HG03095 (cell line): ENCODE measurements at regions not wholly inside any gene's neighbourhood (a gene's known extent, or its start where the extent isn't known, plus 50 kb on each side); places are given as distances from the start of the nearest gene placed in this dataset.
"Not testable (repeated sequence)": the region's sequence is repeated elsewhere in the genome, so short reads cannot be mapped to it uniquely, and the experiment has no call there.

Experiments used
- ATAC-seq: cut with Tn5 transposase; IDR thresholded peaks from one replicate; pipeline ENCODE4 v1.9.1; 2021; ENCODE audit warnings: moderate library complexity; ENCODE audit not compliant: unreplicated experiment

- no peak for ATAC-seq
Observed at GRCh38 chr12:124159655-124160054, 135.2 kb upstream of the RFLNA start.

DNA sequence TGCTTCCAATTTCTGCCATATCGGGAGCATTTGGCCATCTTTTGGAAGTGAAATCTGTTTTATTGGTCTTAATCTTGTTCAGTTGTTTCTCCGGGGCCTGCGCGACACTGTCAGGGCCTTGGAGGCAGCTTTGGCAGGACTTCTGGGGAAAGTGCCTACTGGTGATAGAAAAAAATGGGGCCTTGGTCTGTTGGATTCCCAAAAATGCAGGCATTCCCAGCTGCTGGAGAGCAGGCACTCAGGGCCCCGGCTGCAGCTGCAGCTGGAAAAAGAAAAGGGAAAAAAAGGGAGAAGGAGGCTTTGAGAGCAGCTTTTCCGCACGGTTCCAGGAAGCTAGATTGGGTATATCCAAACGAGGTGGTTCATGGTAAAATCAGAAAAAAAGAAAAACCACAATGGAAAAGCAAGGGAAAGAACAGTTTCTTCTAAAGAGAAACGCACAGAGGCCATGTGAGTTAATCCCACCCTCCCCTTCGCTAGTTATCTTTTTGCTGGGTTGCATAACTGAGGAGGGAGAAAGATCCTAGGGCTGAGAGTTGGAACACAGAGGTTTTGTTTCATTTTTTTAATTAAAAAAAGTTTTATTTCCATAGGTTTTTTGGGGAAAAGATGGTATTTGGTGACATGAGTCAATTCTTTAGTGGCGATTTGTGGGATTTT is 134.7 kb upstream of the RFLNA start:
- ATAC-seq, result no peak

- not testable (repeated sequence) for ATAC-seq
Observed at GRCh38 chr12:124161402-124161801, 133.5 kb upstream of the RFLNA start.

GRCh38 chr12:124162151-124163110 is 132.5 kb upstream of the RFLNA start:
- ATAC-seq, result no peak

GRCh38 chr12:124165695-124166094 is 129.2 kb upstream of the RFLNA start:
- no peak for ATAC-seq

GRCh38 chr12:124167141-124167540 is 127.8 kb upstream of the RFLNA start:
- no peak for ATAC-seq

GRCh38 chr12:124168016-124168786 is 126.7 kb upstream of the RFLNA start:
- no peak for ATAC-seq

- no peak for ATAC-seq
Observed at GRCh38 chr12:124169577-124170284, 125.2 kb upstream of the RFLNA start.

DNA sequence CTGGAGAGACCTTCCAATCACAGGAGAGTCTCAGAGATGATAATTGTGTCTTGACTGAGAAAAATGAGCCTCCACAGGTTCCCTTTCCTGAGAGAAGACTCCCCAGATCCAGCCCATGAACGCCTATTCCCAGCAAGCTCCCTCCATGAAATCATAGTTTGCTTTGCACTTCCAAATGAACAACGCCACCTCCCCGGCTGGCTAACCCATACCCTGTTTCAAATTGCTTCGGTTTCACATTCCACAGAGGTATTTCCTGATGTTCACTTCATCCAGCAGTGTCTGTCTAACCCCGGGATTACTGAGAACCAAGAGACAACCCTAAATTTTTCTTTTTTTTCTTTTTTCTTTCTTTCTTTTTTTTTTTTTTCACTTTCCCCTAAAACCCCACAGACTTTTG is 124.1 kb upstream of the RFLNA start:
- ATAC-seq, result no peak

DNA sequence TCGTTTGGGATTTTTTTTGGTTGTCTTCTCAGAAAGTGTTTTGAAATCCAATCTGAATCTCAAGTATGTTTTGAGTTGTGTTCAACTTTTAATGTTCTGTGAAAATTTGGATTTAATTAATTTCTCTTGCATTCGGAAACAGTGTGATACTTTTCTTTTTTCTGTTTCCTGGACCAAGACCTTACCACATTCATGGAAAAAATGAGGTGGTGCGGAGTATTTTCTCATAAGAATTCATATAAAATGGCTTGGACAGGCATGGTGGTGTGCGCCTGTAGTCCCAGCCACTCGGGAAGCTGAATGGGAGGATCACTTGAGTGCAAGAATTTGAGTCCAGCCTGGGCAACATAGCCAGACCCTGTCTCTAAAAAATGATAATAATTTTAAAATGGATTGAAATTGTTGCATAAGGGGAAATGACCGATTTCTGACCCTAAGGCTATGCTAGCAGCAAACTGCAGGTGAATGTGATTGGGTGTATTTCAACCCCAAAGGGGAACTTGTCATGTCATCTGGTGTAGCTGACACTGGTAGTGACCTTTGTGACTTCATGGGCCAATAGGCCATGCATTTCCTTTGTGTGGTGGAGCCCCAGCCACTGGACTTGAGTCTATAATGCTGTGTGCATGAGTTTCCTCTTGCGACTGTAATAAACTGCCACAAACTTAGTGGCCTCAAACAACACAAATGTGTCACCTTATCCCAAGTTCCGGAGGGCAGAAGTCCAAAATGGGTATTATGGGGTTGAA is 123.5 kb upstream of the RFLNA start:
- no peak for ATAC-seq

GRCh38 chr12:124172636-124173035 is 122.3 kb upstream of the RFLNA start:
- ATAC-seq, result no peak

DNA sequence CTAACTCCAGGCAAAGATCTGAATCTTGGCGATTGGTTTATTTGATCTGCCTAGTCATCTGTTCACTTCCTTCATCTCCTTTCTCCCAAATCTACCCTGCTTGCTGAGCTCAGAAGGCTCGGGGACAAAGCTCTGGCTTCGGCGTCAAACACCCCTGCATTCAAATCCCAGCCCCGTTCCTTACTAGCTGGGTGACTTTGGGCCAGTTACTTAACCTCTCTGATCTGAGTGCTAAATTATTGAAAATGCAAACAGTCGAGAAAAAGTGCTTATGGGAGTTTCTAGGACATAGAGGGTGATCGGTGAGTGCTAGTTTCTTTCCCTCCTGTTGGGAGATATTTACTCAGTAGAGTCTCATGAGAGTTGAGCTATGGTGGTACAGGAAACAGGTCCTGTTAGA is 121.2 kb upstream of the RFLNA start:
- no peak for ATAC-seq

GRCh38 chr12:124174451-124175348 is 120.2 kb upstream of the RFLNA start:
- no peak for ATAC-seq

GRCh38 chr12:124175704-124176103 is 119.2 kb upstream of the RFLNA start:
- ATAC-seq, result no peak

GRCh38 chr12:124177276-124177950 is 117.5 kb upstream of the RFLNA start:
- no peak for ATAC-seq

GRCh38 chr12:124177951-124178316 is 117.0 kb upstream of the RFLNA start:
- no peak for ATAC-seq

GRCh38 chr12:124179936-124180607 is 114.8 kb upstream of the RFLNA start:
- ATAC-seq, result no peak

- no peak for ATAC-seq
Observed at GRCh38 chr12:124183172-124183571, 111.7 kb upstream of the RFLNA start.
